NOMO-1 (cell line): ENCODE measurements at regions not wholly inside any gene's neighbourhood (a gene's known extent, or its start where the extent isn't known, plus 50 kb on each side); places are given as distances from the start of the nearest gene placed in this dataset.
"Not testable (repeated sequence)": the region's sequence is repeated elsewhere in the genome, so short reads cannot be mapped to it uniquely, and the experiment has no call there.

ENCODE experiments used
- DNase-seq, 2 experiments: peaks; one replicate each; lab custom pipeline; 2025; ENCODE audit not compliant: unreplicated experiment in 2 of 2; lab: John Stamatoyannopoulos, UW

GRCh38 chr20:22814471-22815205 is 220.5 kb upstream of the SSTR4 start:
- DNase-seq = no peak

- DNase-seq = no peak
These were observed 219.9 kb upstream of the SSTR4 start for GRCh38 chr20:22815206-22815551.

GRCh38 chr20:22815603-22816315 is 219.4 kb upstream of the SSTR4 start:
- DNase-seq = no peak

GRCh38 chr20:22818636-22819035 is 216.5 kb upstream of the SSTR4 start:
- DNase-seq = no peak

- DNase-seq = no peak
These were observed 216.0 kb upstream of the SSTR4 start for GRCh38 chr20:22819112-22819511.

- no peak for DNase-seq
These were observed 215.3 kb upstream of the SSTR4 start for GRCh38 chr20:22819784-22820183.

GRCh38 chr20:22821081-22821727 is 213.9 kb upstream of the SSTR4 start:
- no peak for DNase-seq

GRCh38 chr20:22821796-22822195 is 213.3 kb upstream of the SSTR4 start:
- DNase-seq = no peak

- no peak for DNase-seq
These were observed 212.0 kb upstream of the SSTR4 start for GRCh38 chr20:22823119-22823518.

GRCh38 chr20:22824077-22824476 is 211.0 kb upstream of the SSTR4 start:
- DNase-seq = no peak

GRCh38 chr20:22825076-22825475 is 210.0 kb upstream of the SSTR4 start:
- no peak for DNase-seq

- DNase-seq = no peak
These were observed 209.6 kb upstream of the SSTR4 start for GRCh38 chr20:22825546-22825945.

GRCh38 chr20:22826306-22827230 is 208.5 kb upstream of the SSTR4 start:
- DNase-seq = no peak

- DNase-seq = no peak
These were observed 207.2 kb upstream of the SSTR4 start for GRCh38 chr20:22827916-22828315.

GRCh38 chr20:22829356-22829755 is 205.8 kb upstream of the SSTR4 start:
- no peak for DNase-seq

GRCh38 chr20:22830138-22830537 is 205.0 kb upstream of the SSTR4 start:
- no peak for DNase-seq

GRCh38 chr20:22830715-22831114 is 204.4 kb upstream of the SSTR4 start:
- DNase-seq = not testable (repeated sequence)

GRCh38 chr20:22833851-22834250 is 201.3 kb upstream of the SSTR4 start:
- no peak for DNase-seq

GRCh38 chr20:22834651-22835256 is 200.4 kb upstream of the SSTR4 start:
- no peak for DNase-seq

- no peak for DNase-seq
These were observed 198.9 kb upstream of the SSTR4 start for GRCh38 chr20:22836211-22836610.
